ENCODE measurements at regions not wholly inside any gene's neighbourhood (a gene's known extent, or its start where the extent isn't known, plus 50 kb on each side); places are given as distances from the start of the nearest gene placed in this dataset.

DNA sequence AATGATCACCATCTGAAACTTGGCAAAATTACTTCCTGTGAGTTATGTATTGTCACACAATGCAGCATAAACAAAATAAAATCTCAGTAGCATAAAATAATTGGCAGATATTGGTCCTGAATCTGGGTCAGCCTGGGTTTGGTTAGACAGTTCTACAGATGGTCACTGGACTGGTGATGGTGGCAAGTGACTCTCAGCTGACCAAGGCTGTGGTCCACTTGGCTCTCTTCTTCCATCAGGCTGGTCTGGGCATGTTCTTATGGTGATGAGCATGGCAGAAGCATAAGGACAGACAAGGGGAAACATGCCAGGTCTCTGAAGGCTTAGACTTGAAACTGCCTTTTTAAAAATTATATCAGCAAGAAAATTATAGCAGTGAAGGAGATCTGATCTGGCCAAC lies 1205.0 kb upstream of the EPHA6 start:
- Mint-ChIP-seq H3K9me3 (ENCODE audit: unreplicated experiment) (peaks cover 13% of the 10 kb centered on the region), H3K36me3 (ENCODE audit: insufficient read depth, unreplicated experiment) (no peaks in the 10 kb centered on the region), H3K4me3 (ENCODE audit: unreplicated experiment) (no peak overlapping the region), H3K27ac (ENCODE audit: unreplicated experiment) (no peak overlapping the region), H3K27me3 (ENCODE audit: insufficient read depth, unreplicated experiment) (no peaks in the 10 kb centered on the region), H3K4me1 (ENCODE audit: low read depth, unreplicated experiment) (no peaks in the 10 kb centered on the region)
- ChIA-PET CTCF (no interaction called here), POLR2A (no interaction called here)
- DNase-seq, result no peak
- Histone ChIP-seq H3K36me3 (ENCODE audit: control insufficient read depth, insufficient read depth, low read length) (no peaks in the 10 kb centered on the region), H3K9me3 (peaks cover 4% of the 10 kb centered on the region; the same call in 1 of the 2 replicates), H3K4me1 (no peaks in the 10 kb centered on the region), H3K27me3 (replicated peaks; ENCODE audit: control insufficient read depth, insufficient read depth, low read length) (no peaks in the 10 kb centered on the region), H3K4me3 (ENCODE audit: low read depth, low read length) (no peak overlapping the region)
- intact Hi-C loops (cut with micrococcal nuclease; ENCODE audit: unreplicated experiment), result no loop called here
- BruUV-seq (replicated peaks), result no TSS peak
- TF ChIP-seq, protein P1, sequence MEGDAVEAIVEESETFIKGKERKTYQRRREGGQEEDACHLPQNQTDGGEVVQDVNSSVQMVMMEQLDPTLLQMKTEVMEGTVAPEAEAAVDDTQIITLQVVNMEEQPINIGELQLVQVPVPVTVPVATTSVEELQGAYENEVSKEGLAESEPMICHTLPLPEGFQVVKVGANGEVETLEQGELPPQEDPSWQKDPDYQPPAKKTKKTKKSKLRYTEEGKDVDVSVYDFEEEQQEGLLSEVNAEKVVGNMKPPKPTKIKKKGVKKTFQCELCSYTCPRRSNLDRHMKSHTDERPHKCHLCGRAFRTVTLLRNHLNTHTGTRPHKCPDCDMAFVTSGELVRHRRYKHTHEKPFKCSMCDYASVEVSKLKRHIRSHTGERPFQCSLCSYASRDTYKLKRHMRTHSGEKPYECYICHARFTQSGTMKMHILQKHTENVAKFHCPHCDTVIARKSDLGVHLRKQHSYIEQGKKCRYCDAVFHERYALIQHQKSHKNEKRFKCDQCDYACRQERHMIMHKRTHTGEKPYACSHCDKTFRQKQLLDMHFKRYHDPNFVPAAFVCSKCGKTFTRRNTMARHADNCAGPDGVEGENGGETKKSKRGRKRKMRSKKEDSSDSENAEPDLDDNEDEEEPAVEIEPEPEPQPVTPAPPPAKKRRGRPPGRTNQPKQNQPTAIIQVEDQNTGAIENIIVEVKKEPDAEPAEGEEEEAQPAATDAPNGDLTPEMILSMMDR (IDR thresholded peaks at IDR 0.05; ENCODE audit: insufficient read depth in 1 of 2, low read depth in 1 of 2, low read length in 1 of 2, severe bottlenecking in 1 of 2, unreplicated experiment in 1 of 2), result no peak

DNA sequence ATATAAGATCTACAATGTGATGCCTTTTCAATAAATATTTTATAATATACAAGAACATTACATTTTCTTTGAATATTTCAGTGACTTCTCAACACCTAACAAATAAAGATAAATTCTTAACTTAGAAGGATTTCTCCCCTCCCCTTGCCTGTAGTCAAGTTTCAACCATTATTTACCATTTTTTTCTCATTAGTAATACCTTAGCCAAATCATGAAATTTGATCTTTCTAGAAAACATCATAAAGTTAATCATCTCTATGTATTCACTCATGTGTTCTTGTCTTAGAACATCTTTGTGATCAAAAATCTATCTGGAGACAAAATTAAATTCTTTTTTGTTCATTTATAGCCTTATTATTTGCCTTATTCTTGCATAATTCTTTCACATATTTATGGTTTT lies 1201.8 kb upstream of the EPHA6 start:
- TF ChIP-seq, protein P1 (IDR thresholded peaks at IDR 0.05; ENCODE audit: insufficient read depth in 1 of 2, low read depth in 1 of 2, low read length in 1 of 2, severe bottlenecking in 1 of 2, unreplicated experiment in 1 of 2), result no peak
- Histone ChIP-seq H3K27me3 (replicated peaks; ENCODE audit: control insufficient read depth, insufficient read depth, low read length) (no peaks in the 10 kb centered on the region), H3K4me1 (no peaks in the 10 kb centered on the region), H3K9me3 (peaks cover 4% of the 10 kb centered on the region; the same call in 1 of the 2 replicates), H3K36me3 (ENCODE audit: control insufficient read depth, insufficient read depth, low read length) (no peaks in the 10 kb centered on the region), H3K4me3 (ENCODE audit: low read depth, low read length) (no peak overlapping the region)
- H3K27ac Mint-ChIP-seq (ENCODE audit: unreplicated experiment), result no peak overlapping the region
- no peak overlapping the region for H3K4me3 Mint-ChIP-seq (ENCODE audit: unreplicated experiment)
- H3K4me1 Mint-ChIP-seq (ENCODE audit: low read depth, unreplicated experiment), result no peaks in the 10 kb centered on the region
- DNase-seq, result no peak
- H3K36me3 Mint-ChIP-seq (ENCODE audit: insufficient read depth, unreplicated experiment), result no peaks in the 10 kb centered on the region
- BruUV-seq (replicated peaks), result no TSS peak
- ChIA-PET POLR2A (no interaction called here), CTCF (no interaction called here)
- no peaks in the 10 kb centered on the region for H3K27me3 Mint-ChIP-seq (ENCODE audit: insufficient read depth, unreplicated experiment)
- intact Hi-C loops (cut with micrococcal nuclease; ENCODE audit: unreplicated experiment), result no loop called here
- peaks cover 7% of the 10 kb centered on the region for H3K9me3 Mint-ChIP-seq (ENCODE audit: unreplicated experiment)

GRCh38 chr3:95613993-95614392 lies 1200.4 kb upstream of the EPHA6 start:
- Histone ChIP-seq H3K9me3 (no peaks in the 10 kb centered on the region; the same call in 1 of the 2 replicates), H3K36me3 (ENCODE audit: control insufficient read depth, insufficient read depth, low read length) (no peaks in the 10 kb centered on the region), H3K27me3 (replicated peaks; ENCODE audit: control insufficient read depth, insufficient read depth, low read length) (no peaks in the 10 kb centered on the region), H3K4me3 (ENCODE audit: low read depth, low read length) (no peak overlapping the region), H3K4me1 (no peaks in the 10 kb centered on the region)
- no peaks in the 10 kb centered on the region for H3K36me3 Mint-ChIP-seq (ENCODE audit: insufficient read depth, unreplicated experiment)
- H3K4me3 Mint-ChIP-seq (ENCODE audit: unreplicated experiment), result no peak overlapping the region
- TF ChIP-seq, protein P1 (IDR thresholded peaks at IDR 0.05; ENCODE audit: insufficient read depth in 1 of 2, low read depth in 1 of 2, low read length in 1 of 2, severe bottlenecking in 1 of 2, unreplicated experiment in 1 of 2), result no peak
- no TSS peak for BruUV-seq (replicated peaks)
- DNase-seq, result no peak
- H3K27me3 Mint-ChIP-seq (ENCODE audit: insufficient read depth, unreplicated experiment), result no peaks in the 10 kb centered on the region
- POLR2A ChIA-PET, result no interaction called here
- CTCF ChIA-PET, result no interaction called here
- intact Hi-C loops (cut with micrococcal nuclease; ENCODE audit: unreplicated experiment), result no loop called here
- H3K4me1 Mint-ChIP-seq (ENCODE audit: low read depth, unreplicated experiment), result no peaks in the 10 kb centered on the region
- H3K27ac Mint-ChIP-seq (ENCODE audit: unreplicated experiment), result no peak overlapping the region
- H3K9me3 Mint-ChIP-seq (ENCODE audit: unreplicated experiment), result no peaks in the 10 kb centered on the region

Measured in Caco-2 (cell line).